Activated CD8-positive, alpha-beta T cell treated with anti-CD3 and anti-CD28 coated beads for 36 hours (primary cell): ENCODE measurements at regions not wholly inside any gene's neighbourhood (a gene's known extent, or its start where the extent isn't known, plus 50 kb on each side); places are given as distances from the start of the nearest gene placed in this dataset.

ENCODE experiments used
- ATAC-seq: fragments of 200-7000 bp; cut with Tn5 transposase; one replicate; pipeline ENCODE4 v1.10.0; 2021; ENCODE audit warnings: mild to moderate bottlenecking, moderate library complexity
- CTCF ChIA-PET: fragments of 350-600 bp; sonication (Branson Sonifier 250); formaldehyde crosslinking; loops from one replicate; lab custom pipeline; 2021; ENCODE audit warnings: antibody characterized with exemption; lab: Charles Lee
- POLR2A ChIA-PET: fragments of 350-600 bp; sonication (Branson Sonifier 250); formaldehyde crosslinking; loops from one replicate; lab custom pipeline; 2021; ENCODE audit warnings: antibody characterized with exemption; lab: Charles Lee
- DNase-seq: peaks from one replicate; pipeline ENCODE4 v3.0.0-alpha.2; 2020
- H3K27ac Mint-ChIP-seq: one replicate; pipeline ENCODE4 v1.8.0; 2021; ENCODE audit warnings: mild to moderate bottlenecking, mixed read lengths
- H3K27me3 Mint-ChIP-seq: one replicate; pipeline ENCODE4 v1.8.0; 2021; ENCODE audit warnings: mixed read lengths
- H3K36me3 Mint-ChIP-seq: one replicate; pipeline ENCODE4 v1.8.0; 2021; ENCODE audit warnings: low read depth, mixed read lengths
- H3K4me1 Mint-ChIP-seq: one replicate; pipeline ENCODE4 v1.8.0; 2021; ENCODE audit warnings: low read depth, mixed read lengths
- H3K4me3 Mint-ChIP-seq: one replicate; pipeline ENCODE4 v1.8.0; 2021; ENCODE audit warnings: mild to moderate bottlenecking, moderate library complexity, mixed read lengths
- H3K9me3 Mint-ChIP-seq: one replicate; pipeline ENCODE4 v1.8.0; 2021; ENCODE audit warnings: mixed read lengths
- intact Hi-C: fragments of 100-400 bp; cut with micrococcal nuclease; formaldehyde crosslinking; loops from one replicate; pipeline ENCODE4 v1.10.0; 2022
- TF ChIP-seq, protein P1 (sequence below): fragments of 200-600 bp; IDR thresholded peaks from one replicate; pipeline ENCODE4 v1.8.0; 2022; ENCODE audit warnings: antibody characterized with exemption, mild to moderate bottlenecking

GRCh38 chr17:33398386-33398785 is 105.3 kb upstream of the ASIC2 start:
- no peaks in the 10 kb centered on the region for H3K4me1 Mint-ChIP-seq

GRCh38 chr17:33401249-33401648 is 108.2 kb upstream of the ASIC2 start:
- no peak for DNase-seq
- peaks cover 8% of the 10 kb centered on the region for H3K27me3 Mint-ChIP-seq
- H3K27ac Mint-ChIP-seq = no peak overlapping the region
- intact Hi-C loops = no loop called here
- ChIA-PET CTCF (no interaction called here), POLR2A (no interaction called here)
- H3K4me3 Mint-ChIP-seq = no peak overlapping the region
- no peaks in the 10 kb centered on the region for H3K4me1 Mint-ChIP-seq
- no peaks in the 10 kb centered on the region for H3K9me3 Mint-ChIP-seq
- no peaks in the 10 kb centered on the region for H3K36me3 Mint-ChIP-seq
- TF ChIP-seq, protein P1, sequence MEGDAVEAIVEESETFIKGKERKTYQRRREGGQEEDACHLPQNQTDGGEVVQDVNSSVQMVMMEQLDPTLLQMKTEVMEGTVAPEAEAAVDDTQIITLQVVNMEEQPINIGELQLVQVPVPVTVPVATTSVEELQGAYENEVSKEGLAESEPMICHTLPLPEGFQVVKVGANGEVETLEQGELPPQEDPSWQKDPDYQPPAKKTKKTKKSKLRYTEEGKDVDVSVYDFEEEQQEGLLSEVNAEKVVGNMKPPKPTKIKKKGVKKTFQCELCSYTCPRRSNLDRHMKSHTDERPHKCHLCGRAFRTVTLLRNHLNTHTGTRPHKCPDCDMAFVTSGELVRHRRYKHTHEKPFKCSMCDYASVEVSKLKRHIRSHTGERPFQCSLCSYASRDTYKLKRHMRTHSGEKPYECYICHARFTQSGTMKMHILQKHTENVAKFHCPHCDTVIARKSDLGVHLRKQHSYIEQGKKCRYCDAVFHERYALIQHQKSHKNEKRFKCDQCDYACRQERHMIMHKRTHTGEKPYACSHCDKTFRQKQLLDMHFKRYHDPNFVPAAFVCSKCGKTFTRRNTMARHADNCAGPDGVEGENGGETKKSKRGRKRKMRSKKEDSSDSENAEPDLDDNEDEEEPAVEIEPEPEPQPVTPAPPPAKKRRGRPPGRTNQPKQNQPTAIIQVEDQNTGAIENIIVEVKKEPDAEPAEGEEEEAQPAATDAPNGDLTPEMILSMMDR = no peak
- ATAC-seq = no peak

More at GRCh38 chr17:33398386-33398785, 105.3 kb upstream of the ASIC2 start:
- no peak for ATAC-seq
- CTCF ChIA-PET = no interaction called here
- H3K9me3 Mint-ChIP-seq = no peaks in the 10 kb centered on the region
- no peaks in the 10 kb centered on the region for H3K36me3 Mint-ChIP-seq
- intact Hi-C loops = no loop called here
- no peak overlapping the region for H3K27ac Mint-ChIP-seq
- DNase-seq = no peak
- TF ChIP-seq, protein P1 = no peak
- POLR2A ChIA-PET = no interaction called here
- no peak overlapping the region for H3K4me3 Mint-ChIP-seq
- peaks cover 11% of the 10 kb centered on the region for H3K27me3 Mint-ChIP-seq

GRCh38 chr17:33403194-33403593 is 110.1 kb upstream of the ASIC2 start:
- intact Hi-C loops = no loop called here
- ChIA-PET CTCF (no interaction called here), POLR2A (no interaction called here)
- Mint-ChIP-seq H3K27ac (no peak overlapping the region), H3K36me3 (no peaks in the 10 kb centered on the region), H3K4me1 (no peaks in the 10 kb centered on the region), H3K9me3 (no peaks in the 10 kb centered on the region), H3K4me3 (no peak overlapping the region), H3K27me3 (peaks cover 8% of the 10 kb centered on the region)
- no peak for DNase-seq
- TF ChIP-seq, protein P1 = no peak
- no peak for ATAC-seq

DNA sequence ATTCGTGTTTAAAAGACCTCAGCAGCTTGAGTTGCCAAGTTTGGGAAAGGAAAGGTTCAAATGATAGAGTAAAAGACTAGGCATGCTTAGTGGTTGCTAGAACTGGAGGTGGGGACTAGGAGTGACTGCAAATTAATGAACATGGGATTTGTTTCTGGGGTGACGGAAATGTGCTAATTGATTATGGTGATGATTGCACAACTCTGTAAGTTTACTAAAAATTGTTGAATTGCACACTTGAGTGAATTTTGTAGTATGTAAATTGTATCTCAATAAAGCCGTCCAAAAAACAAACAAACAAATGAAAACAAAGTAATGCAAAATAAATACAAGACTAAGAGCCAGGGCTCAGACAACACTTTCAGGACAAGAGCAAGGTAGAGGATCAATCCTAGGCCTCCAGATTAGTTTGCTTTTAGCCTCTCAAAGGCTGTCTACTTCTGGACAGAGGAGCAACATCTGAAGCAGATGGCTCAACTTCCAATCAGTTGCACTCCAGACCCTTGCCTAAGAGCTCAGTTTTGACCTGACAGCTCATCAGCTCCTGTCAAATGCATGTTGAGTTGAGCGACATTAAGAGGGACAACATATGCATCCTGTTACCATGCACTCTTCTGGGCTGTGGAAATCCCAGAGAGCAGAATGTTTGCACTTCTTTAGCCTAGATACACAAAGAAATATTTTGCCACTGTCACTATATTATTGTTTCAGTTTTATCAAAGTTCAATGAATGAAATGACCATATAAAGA is 111.2 kb upstream of the ASIC2 start:
- DNase-seq (no peak), ATAC-seq (no peak)
- Mint-ChIP-seq H3K36me3 (no peaks in the 10 kb centered on the region), H3K4me3 (no peak overlapping the region), H3K9me3 (no peaks in the 10 kb centered on the region), H3K4me1 (no peaks in the 10 kb centered on the region), H3K27me3 (peaks cover 7% of the 10 kb centered on the region), H3K27ac (no peak overlapping the region)
- TF ChIP-seq, protein P1 = no peak
- ChIA-PET POLR2A (no interaction called here), CTCF (no interaction called here)
- intact Hi-C loops = no loop called here

DNA sequence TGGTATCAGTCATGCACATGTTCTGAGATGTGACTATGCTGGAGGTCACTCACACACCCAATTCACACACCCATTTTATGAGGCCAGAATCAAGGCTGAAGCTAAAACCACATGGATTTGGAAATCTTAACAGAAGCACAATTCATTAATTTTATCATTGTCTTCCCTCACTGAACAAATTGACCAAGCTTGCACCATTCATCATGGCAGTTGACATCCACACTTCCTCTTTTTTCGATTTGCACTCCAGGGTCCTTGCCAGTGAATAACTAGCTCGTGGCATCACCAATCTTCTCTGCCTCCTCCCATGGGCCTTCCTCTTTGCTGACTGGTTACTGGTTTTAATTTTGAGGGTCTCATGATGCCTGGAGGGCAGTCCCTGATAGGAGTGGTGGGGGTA is 123.0 kb upstream of the ASIC2 start:
- peaks cover 10% of the 10 kb centered on the region for H3K27me3 Mint-ChIP-seq
- no peak overlapping the region for H3K27ac Mint-ChIP-seq
- TF ChIP-seq, protein P1 = no peak
- DNase-seq (no peak), ATAC-seq (no peak)
- ChIA-PET CTCF (no interaction called here), POLR2A (no interaction called here)
- H3K4me3 Mint-ChIP-seq = no peak overlapping the region
- H3K36me3 Mint-ChIP-seq = no peaks in the 10 kb centered on the region
- intact Hi-C loops = no loop called here
- H3K9me3 Mint-ChIP-seq = no peaks in the 10 kb centered on the region
- H3K4me1 Mint-ChIP-seq = no peaks in the 10 kb centered on the region
